Right cardiac atrium (tissue), 5 donors: ENCODE measurements at regions not wholly inside any gene's neighbourhood (a gene's known extent, or its start where the extent isn't known, plus 50 kb on each side); places are given as distances from the start of the nearest gene placed in this dataset.

Experiments
- ATAC-seq, 2 donors: fragments of 200-7000 bp; cut with Tn5 transposase; one replicate each; pipeline versions ENCODE4 v1.8.0 to v1.9.1; 2020; ENCODE audit warnings: moderate library complexity in 2 of 2, mild to moderate bottlenecking in 1 of 2
- DNase-seq, 3 donors: peaks; one replicate each; pipeline ENCODE4 v3.0.0-alpha.2; 2020
- H3K27ac ChIP-seq: one replicate; pipeline ENCODE4 v1.5.1; 2013; ENCODE audit warnings: mild to moderate bottlenecking, low read length, control low read depth, moderate library complexity
- H3K27me3 ChIP-seq: one replicate; pipeline ENCODE4 v1.6.1; 2013; ENCODE audit not compliant: control insufficient read depth, insufficient read depth
- H3K4me1 ChIP-seq: one replicate; pipeline ENCODE4 v1.6.1; 2013; ENCODE audit warnings: low read length; ENCODE audit not compliant: control insufficient read depth, insufficient read depth
- H3K4me3 ChIP-seq: one replicate; pipeline ENCODE4 v1.5.1; 2013; ENCODE audit warnings: low read length, control low read depth
- H3K9me3 ChIP-seq: one replicate; pipeline ENCODE4 v1.6.1; 2013; ENCODE audit warnings: low read length; ENCODE audit not compliant: control insufficient read depth
- WGBS: extraction: QIAGEN DNeasy Blood & Tissue Kit; methylation state at CpG from one replicate; pipeline ENCODE4 v1.1.7; 2013; 5-methylcytosine and 5-hydroxymethylcytosine counted together
- intact Hi-C, 4 donors: fragments of 100-400 bp; cut with DNase I; formaldehyde crosslinking; loops; one replicate each; pipeline versions ENCODE4 v1.11.0 to v1.14.0; 2022 to 2023
- donor health status: healthy with polysubstance abuse.
- donor health status: DM: no; HTN: yes; CAD: no.
- donor health status: DM: no; HTN: no; CAD: no.
- donor health status: DM: no; HTN: yes; CAD: no; lungs with severe emphysema.
- donor health status: DM: yes; HTN: yes; CAD: no.

- ATAC-seq, result no peak
- H3K27me3 ChIP-seq, result no peaks in the 10 kb centered on the region
- no peaks in the 10 kb centered on the region for H3K4me1 ChIP-seq
- no peak for DNase-seq
- H3K4me3 ChIP-seq, result no peak overlapping the region
- H3K9me3 ChIP-seq, result no peaks in the 10 kb centered on the region
- 92% methylated on average over 5 of the region's 5 CpGs for WGBS
- no peak overlapping the region for H3K27ac ChIP-seq
- intact Hi-C loops, result loop anchor here in 1 of 4 donors (10.0 kb wide), 1 partner anchor 255 kb away; no protein-coding TSS in a partner anchor
Observed at GRCh38 chr12:127670294-127670693, 596.7 kb upstream of the TMEM132C start.

DNA sequence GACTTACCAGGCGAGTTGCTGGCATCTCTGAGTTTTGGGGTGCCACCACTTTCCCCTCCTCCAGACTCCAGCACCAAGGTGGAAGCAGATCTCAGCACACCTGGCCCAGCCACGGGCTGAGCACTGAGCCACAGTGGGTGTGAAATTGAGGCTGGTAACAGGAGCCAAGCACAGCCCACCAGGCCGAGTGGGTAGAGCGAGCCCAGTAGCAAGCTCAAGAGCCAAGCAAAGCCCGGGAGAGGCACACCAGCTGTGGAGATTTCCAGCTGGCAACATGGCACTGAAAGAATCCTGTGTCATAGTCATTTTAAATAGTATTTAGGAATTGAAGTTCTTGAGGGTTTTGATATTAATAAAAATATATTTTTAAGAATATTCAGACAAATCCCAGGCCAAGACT lies 596.2 kb upstream of the TMEM132C start:
- no peak overlapping the region for H3K4me3 ChIP-seq
- no peak for ATAC-seq

GRCh38 chr12:127675936-127676335 lies 591.0 kb upstream of the TMEM132C start:
- ATAC-seq (no peak), DNase-seq (no peak)
- Histone ChIP-seq H3K4me3 (no peak overlapping the region), H3K9me3 (no peaks in the 10 kb centered on the region), H3K27me3 (no peaks in the 10 kb centered on the region), H3K4me1 (no peaks in the 10 kb centered on the region), H3K27ac (no peak overlapping the region)
- intact Hi-C loops, result loop anchor here in 1 of 4 donors (10.0 kb wide), 1 partner anchor 249 kb away; no protein-coding TSS in a partner anchor
- WGBS, result 77% methylated on average over 6 of the region's 6 CpGs

More for the DNA sequence above, 596.2 kb upstream of the TMEM132C start:
- intact Hi-C loops, result loop anchor here in 1 of 4 donors (10.0 kb wide), 1 partner anchor 254 kb away; no protein-coding TSS in a partner anchor
- DNase-seq, result no peak
- no peaks in the 10 kb centered on the region for H3K9me3 ChIP-seq
- H3K4me1 ChIP-seq, result no peaks in the 10 kb centered on the region
- WGBS, result 73% methylated on average over 5 of the region's 5 CpGs
- no peak overlapping the region for H3K27ac ChIP-seq
- H3K27me3 ChIP-seq, result no peaks in the 10 kb centered on the region

DNA sequence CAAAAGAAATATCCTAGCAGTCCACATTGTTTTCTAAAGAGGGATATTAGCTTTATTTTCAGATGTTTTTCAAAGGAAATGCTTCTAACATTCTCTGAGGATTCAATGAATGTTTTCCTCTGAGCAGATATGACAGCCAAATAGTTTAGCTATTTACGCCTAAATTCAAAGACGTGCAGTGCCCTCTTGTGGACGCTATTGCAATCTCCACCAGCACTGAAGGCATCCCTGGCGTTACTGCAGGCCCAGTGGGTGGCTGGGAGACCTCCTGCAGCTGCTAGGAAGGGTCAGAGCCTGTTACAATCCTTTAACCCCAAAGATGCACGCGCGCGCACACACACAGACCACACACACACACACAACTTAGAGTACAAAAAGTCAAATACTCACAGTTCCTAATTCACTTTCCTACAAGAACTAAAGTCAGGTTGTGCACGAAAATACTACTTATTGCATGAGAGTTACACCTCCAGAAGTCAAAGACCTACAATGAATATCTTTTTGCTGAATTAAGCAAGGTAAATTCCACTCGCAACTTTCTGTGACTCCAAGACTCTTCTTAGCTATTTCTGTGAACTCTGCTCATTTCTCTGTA lies 589.3 kb upstream of the TMEM132C start:
- Histone ChIP-seq H3K4me3 (no peak overlapping the region), H3K4me1 (no peaks in the 10 kb centered on the region), H3K27ac (no peak overlapping the region), H3K27me3 (no peaks in the 10 kb centered on the region), H3K9me3 (no peaks in the 10 kb centered on the region)
- ATAC-seq, result peak; percentile 83 to 86
- peak; percentile 63 to 85 (median 74) for DNase-seq
- intact Hi-C loops, result loop anchor here in 1 of 4 donors (10.0 kb wide), 1 partner anchor 247 kb away; no protein-coding TSS in a partner anchor
- 20% methylated on average over 10 of the region's 10 CpGs for WGBS

DNA sequence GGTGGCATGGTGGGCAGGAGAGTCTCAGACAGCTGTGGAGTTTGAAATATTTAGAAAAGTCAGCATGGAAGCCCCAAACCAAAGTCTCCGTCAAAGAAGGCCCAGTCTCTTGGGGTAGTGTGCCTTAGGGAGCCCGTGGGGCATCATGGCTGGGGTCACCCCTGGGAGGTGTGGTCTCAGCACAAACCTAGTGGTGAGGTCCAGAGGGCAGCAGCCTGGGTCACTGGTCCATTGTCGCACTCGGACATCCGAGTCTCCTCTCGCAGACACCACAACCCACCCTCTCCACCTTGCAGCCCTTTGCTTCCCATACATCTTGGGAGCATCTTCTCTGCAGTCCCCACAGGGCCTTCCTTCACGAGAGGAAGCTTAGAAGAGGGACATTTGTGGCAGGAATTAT lies 588.0 kb upstream of the TMEM132C start:
- no peaks in the 10 kb centered on the region for H3K9me3 ChIP-seq
- no peak overlapping the region for H3K4me3 ChIP-seq
- H3K4me1 ChIP-seq, result no peaks in the 10 kb centered on the region
- intact Hi-C loops, result loop anchor here in 1 of 4 donors (10.0 kb wide), 1 partner anchor 246 kb away; no protein-coding TSS in a partner anchor
- no peak for DNase-seq
- H3K27ac ChIP-seq, result no peak overlapping the region
- no peaks in the 10 kb centered on the region for H3K27me3 ChIP-seq
- WGBS, result 83% methylated on average over 7 of the region's 7 CpGs
- ATAC-seq, result no peak

GRCh38 chr12:127680516-127680915 lies 586.5 kb upstream of the TMEM132C start:
- Histone ChIP-seq H3K27me3 (no peaks in the 10 kb centered on the region), H3K27ac (no peak overlapping the region), H3K9me3 (no peaks in the 10 kb centered on the region), H3K4me3 (no peak overlapping the region), H3K4me1 (no peaks in the 10 kb centered on the region)
- intact Hi-C loops, result no loop called here
- DNase-seq (no peak), ATAC-seq (no peak)
- WGBS, result 76% methylated on average over 6 of the region's 6 CpGs

- no peaks in the 10 kb centered on the region for H3K9me3 ChIP-seq
- H3K4me1 ChIP-seq, result no peaks in the 10 kb centered on the region
- no peaks in the 10 kb centered on the region for H3K27me3 ChIP-seq
- no peak overlapping the region for H3K27ac ChIP-seq
- 59% methylated on average over 9 of the region's 9 CpGs for WGBS
- ATAC-seq (no peak), DNase-seq (no peak)
- H3K4me3 ChIP-seq, result no peak overlapping the region
- intact Hi-C loops, result no loop called here
Observed at GRCh38 chr12:127681151-127681754, 585.7 kb upstream of the TMEM132C start.

GRCh38 chr12:127685491-127685890 lies 581.5 kb upstream of the TMEM132C start:
- Histone ChIP-seq H3K4me1 (no peaks in the 10 kb centered on the region), H3K27ac (no peak overlapping the region), H3K4me3 (no peak overlapping the region), H3K9me3 (no peaks in the 10 kb centered on the region), H3K27me3 (no peaks in the 10 kb centered on the region)
- ATAC-seq (no peak), DNase-seq (no peak)
- intact Hi-C loops, result no loop called here
- WGBS, result 66% methylated on average over 2 of the region's 2 CpGs

DNA sequence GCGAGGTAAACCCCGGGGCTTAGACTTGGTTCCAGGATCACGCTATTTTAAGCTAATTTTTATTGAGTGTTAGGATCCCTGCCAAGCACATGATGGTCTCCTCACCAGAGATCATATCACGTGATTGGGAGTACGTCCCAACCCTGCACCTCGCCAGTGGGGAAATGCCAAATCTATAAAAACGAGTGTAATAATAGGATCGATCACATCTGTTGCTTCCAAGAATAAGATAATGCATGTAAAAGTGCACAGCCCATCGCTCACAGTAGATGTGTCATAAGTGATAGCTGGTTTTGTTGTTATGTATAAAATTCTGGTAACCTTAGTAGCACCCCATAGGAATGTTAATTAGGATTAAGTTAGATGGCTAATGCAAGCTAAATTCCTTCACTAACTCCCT lies 581.0 kb upstream of the TMEM132C start:
- Histone ChIP-seq H3K4me1 (no peaks in the 10 kb centered on the region), H3K9me3 (no peaks in the 10 kb centered on the region), H3K4me3 (no peak overlapping the region), H3K27ac (no peak overlapping the region), H3K27me3 (no peaks in the 10 kb centered on the region)
- ATAC-seq (no peak), DNase-seq (no peak)
- 60% methylated on average over 9 of the region's 9 CpGs for WGBS
- intact Hi-C loops, result no loop called here

- Histone ChIP-seq H3K4me1 (no peaks in the 10 kb centered on the region), H3K27me3 (no peaks in the 10 kb centered on the region), H3K27ac (no peak overlapping the region), H3K4me3 (no peak overlapping the region), H3K9me3 (no peaks in the 10 kb centered on the region)
- intact Hi-C loops, result no loop called here
- DNase-seq (no peak), ATAC-seq (no peak)
- WGBS, result 26% methylated on average over 2 of the region's 2 CpGs
Observed at GRCh38 chr12:127687181-127687580, 579.8 kb upstream of the TMEM132C start.

- intact Hi-C loops, result no loop called here
- no peak overlapping the region for H3K4me3 ChIP-seq
- no peaks in the 10 kb centered on the region for H3K9me3 ChIP-seq
- DNase-seq (no peak), ATAC-seq (no peak)
- H3K27me3 ChIP-seq, result no peaks in the 10 kb centered on the region
- WGBS, result 72% methylated on average over 5 of the region's 5 CpGs
- H3K4me1 ChIP-seq, result no peaks in the 10 kb centered on the region
- no peak overlapping the region for H3K27ac ChIP-seq
Observed at GRCh38 chr12:127688906-127689428, 578.0 kb upstream of the TMEM132C start.
